Thyroid gland (tissue), 4 donors: ENCODE measurements at regions not wholly inside any gene's neighbourhood (a gene's known extent, or its start where the extent isn't known, plus 50 kb on each side); places are given as distances from the start of the nearest gene placed in this dataset.

ENCODE experiments used
- CTCF ChIP-seq, 6 experiments: fragments of 200-600 bp in 3 of 6; fragments of 450-650 bp in 3 of 6; sonication (generic) in 3 of 6; IDR thresholded peaks; one replicate each; pipeline ENCODE4 v1.5.1; 2016 to 2019; ENCODE audit warnings: antibody characterized with exemption in 6 of 6, mild to moderate bottlenecking in 2 of 6, inconsistent platforms in 1 of 6, moderate library complexity in 1 of 6
- POLR2A ChIP-seq, 2 donors: fragments of 450-650 bp; IDR thresholded peaks; one replicate each; pipeline ENCODE4 v1.6.1; 2017; ENCODE audit warnings: antibody characterized with exemption in 2 of 2, mild to moderate bottlenecking in 2 of 2, moderate library complexity in 1 of 2

GRCh38 chr3:145191543-145191942 lies 969.4 kb downstream of the PLOD2 start:
- no peak for TF ChIP-seq POLR2A (IDR thresholded peaks at IDR 0.05)
- no peak for TF ChIP-seq CTCF (IDR thresholded peaks at IDR 0.05)
